ENCODE measurements at regions not wholly inside any gene's neighbourhood (a gene's known extent, or its start where the extent isn't known, plus 50 kb on each side); places are given as distances from the start of the nearest gene placed in this dataset.
"Not testable (repeated sequence)": the region's sequence is repeated elsewhere in the genome, so short reads cannot be mapped to it uniquely, and the experiment has no call there.

DNA sequence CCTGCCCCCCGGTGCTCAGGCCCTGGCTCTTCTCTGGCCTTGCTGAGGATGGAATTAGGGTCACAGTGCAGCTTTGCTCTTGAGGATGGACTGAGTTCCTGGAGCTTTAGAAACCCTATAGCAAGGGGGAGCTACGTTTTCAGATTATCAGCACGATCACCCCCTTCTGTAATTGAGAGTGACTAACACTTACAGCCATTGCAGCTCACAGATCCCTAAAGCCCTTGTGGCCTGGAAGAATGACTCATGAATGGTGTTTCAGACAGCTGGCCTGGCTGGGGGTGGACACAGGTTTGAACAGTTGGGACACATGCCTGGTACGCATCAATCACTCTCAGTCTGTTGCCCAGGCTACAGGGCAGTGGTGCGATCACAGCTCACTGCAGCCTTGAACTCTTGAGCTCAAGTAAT, 79.7 kb upstream of the IGFBP5 start:
- no peak for DNase-seq (ENCODE audit: low read depth in 2 of 2)

DNA sequence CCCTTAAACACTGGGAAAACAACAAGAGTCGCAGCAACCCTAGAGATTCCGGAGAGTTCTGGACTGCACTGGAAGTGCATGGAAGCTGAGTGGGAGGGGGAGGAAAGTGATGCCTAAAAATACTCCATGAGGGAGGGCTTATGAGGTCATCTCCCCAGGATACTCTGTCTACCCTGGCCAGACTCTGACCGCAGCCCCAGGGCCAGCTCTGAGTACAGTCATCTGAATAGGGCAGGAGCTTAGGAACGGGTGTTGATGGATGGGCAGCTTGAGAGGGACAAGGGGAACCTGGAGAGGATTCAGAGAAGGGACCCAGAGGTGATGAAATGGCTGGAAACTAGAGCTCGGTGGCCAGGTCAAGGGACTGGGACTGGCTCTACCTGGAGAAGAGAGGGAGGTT, 79.3 kb upstream of the IGFBP5 start:
- no peak for DNase-seq (ENCODE audit: low read depth in 2 of 2)

DNA sequence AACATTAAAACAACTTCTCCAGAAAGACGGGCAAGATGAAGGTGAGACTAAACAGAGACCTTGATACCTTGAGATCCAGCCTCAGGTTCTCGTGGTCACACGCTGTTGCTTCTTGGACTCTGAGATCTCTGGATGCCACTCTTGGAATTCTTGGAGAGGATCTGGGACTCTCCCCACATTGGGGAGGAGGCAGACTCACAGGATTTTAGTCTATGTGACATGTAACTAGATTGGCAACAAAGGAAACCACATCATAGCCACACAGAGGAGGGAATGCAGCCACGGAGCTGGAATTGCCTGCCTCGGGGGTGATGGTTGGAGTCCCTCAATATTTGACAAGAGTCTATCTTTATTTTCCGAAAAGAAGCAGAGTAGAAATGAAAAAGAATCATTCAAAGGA, 78.8 kb upstream of the IGFBP5 start:
- DNase-seq (ENCODE audit: low read depth in 2 of 2), result no peak

DNA sequence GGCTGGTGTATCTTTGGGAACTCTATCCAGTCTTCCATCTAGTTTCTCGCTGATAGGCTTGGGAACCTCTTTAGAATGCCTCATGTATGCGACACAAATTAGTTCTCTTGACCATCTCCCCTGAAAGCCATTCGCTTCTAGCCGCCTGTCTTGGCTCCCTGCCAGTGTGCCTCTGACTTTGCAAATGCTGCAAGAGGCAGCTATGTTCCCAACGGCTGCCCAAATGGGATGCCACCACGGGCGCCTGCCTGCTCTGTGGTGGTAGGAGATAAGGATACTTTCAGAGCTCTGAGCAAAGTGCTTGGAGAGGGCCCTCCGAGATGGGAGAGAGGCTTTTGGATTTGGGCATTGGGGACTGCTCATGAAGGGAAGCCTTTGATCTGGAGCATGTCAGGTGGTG, 77.7 kb upstream of the IGFBP5 start:
- no peak for DNase-seq (ENCODE audit: low read depth in 2 of 2)

DNA sequence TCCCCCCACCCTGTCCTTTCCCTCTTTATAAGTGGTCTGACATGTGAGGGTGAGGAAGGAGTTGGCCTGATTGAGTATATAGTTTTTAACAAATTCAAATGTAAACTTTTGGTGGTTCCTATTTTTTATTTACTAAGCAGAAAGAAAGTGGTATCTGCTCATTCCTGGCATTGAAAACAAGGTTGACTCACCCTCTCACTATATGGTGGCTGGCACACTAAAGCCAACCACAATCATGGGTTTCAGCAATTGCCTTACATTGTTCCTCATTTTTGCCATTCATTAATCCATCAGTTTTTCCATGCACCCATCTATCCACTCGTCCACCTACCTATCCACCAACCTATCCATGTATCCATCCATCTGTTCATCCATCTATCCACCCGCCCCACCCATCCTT, 75.4 kb upstream of the IGFBP5 start:
- DNase-seq (ENCODE audit: low read depth in 2 of 2), result no peak

DNA sequence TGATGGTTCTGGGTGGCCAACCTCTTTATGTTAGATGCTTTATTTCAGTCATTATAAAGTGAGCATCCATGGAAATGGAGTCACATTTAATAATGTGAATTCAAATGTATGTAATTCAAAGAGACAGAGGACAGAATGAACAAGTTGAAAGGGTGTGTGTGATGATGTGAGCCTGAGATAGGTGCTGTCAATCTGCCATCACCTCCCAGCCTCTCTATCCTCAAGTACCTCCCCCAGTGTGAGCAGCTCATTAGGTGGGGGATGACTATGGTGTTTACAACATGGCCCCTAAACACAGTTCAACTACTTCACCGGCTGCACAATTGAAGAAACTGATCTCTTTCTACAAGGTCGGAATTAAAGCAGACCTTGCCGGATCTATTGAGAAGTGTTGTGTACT, 74.7 kb upstream of the IGFBP5 start:
- no peak for DNase-seq (ENCODE audit: low read depth in 2 of 2)

DNA sequence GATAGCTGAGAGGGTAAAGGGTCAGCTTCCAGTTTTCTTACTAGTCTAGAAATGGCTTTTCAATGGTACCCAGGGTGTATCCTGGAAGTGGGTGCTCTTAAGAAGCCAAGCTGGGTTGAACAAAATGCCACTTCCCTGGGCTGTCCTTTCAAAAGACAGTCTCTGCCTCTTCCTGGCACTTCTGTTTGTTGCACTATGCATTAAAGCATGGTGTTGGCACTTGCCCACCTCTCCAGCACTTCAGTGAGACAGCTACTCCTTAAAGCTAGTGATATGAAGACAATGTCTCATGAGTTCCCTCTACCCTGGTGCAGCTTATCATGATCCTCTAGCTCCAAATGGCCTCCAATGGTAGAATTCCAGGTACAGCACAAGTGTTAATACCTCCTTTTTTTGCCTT, 74.3 kb upstream of the IGFBP5 start:
- DNase-seq (ENCODE audit: low read depth in 2 of 2), result no peak

DNA sequence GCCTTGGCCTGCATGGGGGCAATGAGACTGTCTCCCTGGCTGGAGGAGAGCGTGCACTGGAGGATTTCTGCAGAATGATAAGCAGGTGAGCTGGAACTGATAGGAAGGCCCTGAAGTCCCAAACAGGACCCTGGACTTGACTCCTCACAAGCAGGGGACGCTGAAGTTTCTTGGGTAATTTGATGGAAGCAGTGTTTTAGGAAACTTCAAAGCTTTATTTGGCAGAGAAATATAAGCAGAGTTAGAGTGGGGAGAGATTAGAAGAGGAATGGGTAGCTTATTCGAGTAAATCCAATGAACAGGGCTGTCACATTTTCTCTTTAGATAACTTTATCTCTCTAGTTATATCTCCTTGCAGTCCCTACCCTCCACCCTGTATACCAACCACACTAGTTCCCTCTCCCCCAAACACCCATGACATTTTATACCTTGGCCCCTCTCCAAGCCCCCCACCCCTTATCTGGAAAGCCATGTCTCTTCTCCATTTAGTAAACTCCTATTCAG, 73.6 kb upstream of the IGFBP5 start:
- no peak for DNase-seq (ENCODE audit: low read depth in 2 of 2)

DNA sequence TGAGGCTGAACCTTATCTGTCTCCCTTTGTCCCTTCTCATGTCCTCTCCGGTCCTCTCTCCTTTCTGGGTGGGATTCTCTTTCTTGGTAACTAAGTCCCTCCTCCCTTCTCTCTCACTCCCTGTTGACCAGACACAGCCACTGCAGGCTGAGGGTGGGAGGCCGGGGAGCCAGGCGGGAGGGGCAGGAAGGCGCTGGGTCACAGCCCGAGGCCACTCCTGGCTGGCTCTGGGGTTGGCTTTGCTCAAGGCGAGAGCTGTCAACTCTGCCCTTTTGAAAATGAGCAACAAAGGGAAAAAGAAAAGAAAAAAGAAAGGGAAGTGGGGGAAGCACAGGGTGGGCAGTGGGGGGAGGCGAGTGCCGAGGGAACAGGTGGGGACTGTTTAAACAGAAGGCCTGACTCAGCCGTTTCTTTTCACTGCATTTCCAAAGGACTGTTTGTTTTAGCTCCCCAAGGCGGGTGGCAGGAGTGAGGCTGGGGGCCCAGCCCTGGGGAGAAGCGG, 70.5 kb upstream of the IGFBP5 start:
- DNase-seq (ENCODE audit: low read depth in 2 of 2), result no peak

DNA sequence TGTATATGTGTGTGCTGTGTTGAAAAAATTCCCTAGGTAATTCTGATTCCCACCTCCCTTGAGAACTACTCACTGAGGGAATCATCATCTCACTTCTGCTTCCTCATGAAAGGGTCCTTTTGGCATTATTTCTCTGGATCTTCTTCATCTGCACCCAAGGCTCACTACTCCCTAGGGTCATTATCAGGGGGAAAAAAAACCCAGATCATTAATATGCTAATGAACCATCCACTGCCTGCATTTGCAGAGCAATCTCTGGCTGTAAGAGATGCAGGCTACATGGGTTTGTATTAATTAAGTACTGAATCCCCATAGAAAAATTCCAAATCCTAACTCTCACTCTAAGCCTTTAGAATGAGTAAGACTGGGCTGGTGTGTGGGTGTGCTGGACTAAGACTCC, 68.0 kb upstream of the IGFBP5 start:
- DNase-seq (ENCODE audit: low read depth in 2 of 2), result no peak

DNA sequence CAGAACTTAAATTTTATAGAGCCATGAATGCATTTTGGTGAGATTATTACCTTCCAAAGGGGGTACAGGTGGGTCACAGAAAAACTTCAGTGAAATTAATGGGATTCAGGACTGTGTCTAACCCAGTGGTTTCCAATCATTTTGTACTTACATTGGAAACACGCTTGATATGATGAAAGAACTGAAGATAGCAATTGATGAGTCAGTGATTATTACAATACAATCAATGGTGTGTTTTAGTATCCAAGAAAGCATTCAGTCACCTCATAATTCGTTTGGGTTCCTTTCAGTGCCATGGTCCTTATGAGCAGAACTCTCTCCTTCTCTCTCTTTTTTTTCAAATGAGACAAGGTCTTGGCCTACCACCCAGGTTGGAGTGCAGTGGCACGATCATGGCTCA, 66.5 kb upstream of the IGFBP5 start:
- no peak for DNase-seq (ENCODE audit: low read depth in 2 of 2)

DNA sequence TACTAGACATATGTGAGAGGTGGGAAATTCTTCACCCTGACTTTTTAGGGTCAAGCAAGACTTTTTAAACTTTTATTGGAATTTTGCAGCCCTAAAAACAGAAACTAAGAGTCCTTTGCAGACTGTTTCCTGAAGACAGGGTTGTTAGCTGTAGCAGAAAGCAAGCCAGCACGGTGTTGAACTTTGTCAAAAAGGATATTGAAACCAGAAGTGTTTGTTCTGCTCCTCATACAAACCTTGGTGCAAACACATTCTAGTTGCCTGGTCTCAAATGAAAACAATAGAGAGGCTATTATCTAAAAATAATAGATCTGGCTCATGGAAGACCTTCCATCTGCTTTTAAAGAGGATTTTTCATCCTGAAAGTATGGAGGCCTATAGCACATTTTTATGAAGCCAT, 65.8 kb upstream of the IGFBP5 start:
- DNase-seq (ENCODE audit: low read depth in 2 of 2), result no peak

DNA sequence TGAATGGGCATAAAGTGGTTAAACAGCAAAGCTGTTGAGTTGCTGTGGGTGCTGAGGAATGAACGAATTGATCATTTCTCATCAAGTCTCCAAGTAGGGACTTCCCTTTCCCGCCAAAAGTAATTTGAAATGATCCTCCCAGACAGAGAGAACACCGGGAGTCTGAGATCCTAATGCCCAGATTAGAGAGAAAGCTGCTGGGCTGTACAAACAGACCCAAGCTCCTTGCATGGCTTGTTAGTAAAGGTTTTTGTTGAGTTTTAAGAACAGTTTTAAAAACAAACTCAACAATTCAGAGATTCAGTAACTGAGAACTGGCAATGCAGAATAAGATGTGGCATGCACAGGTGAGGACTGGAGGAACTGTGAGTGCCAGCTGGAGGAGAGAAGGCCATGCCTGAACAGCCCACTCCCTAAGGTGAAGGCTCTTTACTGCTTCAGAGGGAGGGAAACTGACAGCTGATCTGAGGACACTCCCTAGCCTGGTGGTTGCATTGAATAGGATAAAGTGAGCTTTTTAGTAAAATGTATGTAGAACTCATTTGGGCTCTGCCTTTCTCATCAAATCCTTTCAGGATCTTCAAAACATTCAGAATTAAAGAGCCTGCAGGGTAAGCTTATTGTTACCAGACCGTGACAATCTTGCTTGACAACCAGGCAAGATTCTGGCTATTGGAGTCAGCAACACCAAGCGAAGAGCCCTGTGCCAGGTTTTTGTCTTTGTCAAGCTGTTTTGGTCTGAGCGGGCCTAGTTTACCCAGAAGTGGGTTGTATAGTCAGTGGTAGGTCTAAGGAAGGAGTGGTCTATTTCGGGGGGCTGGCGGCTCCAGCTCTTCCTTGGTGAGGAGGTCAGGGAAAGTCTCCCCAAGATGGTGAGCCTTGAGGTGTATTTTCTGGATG, 63.2 kb upstream of the IGFBP5 start:
- DNase-seq (ENCODE audit: low read depth in 2 of 2), result no peak

DNA sequence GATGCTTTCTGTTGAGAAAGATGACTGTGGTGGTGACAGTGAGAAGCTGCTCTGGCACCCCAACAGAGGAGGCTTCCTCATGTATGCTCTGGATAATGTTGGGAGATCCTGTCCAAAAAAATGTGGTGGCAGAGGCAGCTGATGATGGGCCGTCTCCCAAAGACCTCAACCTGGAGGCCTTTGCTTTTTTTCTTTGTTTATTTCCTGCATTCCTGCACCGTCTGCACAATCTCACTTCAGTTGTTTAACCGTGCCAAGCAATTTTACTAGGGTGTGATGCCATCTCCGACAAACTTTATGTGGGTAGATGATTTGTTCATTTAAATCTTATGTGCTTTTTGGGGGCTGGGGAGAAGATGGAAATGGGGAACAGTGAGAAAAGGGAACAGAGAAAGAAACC, 62.2 kb upstream of the IGFBP5 start:
- DNase-seq (ENCODE audit: low read depth in 2 of 2), result no peak

DNA sequence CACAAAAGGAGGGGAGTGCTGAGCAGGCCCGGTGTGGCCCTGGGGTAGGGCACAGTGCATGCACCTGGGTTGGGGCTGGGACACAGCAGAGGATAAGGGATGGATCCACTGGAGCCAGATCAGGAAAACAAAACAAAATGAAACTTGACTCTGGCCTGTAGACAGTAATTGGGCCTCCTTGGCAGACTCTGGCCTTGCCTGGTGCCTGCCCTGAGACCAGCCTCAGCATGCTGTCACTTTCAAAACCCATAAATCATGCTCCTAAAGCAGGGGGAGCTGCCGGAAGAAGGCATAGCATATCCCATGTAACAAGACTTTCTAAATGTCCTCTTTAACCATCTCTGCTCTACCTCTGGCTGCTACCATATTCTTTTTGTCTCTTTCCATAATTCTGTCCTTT, 61.1 kb upstream of the IGFBP5 start:
- DNase-seq (ENCODE audit: low read depth in 2 of 2), result no peak

DNA sequence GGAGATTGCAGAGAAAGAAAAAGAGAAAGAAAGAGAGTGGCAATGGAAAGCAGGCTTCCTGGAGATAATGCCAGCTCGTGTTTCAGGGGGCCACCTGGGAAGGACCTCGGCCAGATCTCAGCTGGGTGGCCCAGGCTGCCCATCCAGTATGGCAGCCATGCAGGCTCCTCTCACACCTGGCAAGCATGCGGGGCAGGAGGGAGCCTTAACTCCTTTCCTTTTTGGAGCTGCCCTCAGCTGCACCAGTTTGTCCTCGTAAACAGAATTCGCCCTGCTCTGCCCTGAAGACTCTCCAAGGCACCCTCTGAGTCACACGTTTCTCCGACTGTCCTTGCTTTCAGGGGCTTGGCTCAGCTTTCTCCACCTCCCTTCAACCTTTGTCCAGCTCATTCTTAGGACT, 59.5 kb upstream of the IGFBP5 start:
- DNase-seq (ENCODE audit: low read depth in 2 of 2), result no peak

DNA sequence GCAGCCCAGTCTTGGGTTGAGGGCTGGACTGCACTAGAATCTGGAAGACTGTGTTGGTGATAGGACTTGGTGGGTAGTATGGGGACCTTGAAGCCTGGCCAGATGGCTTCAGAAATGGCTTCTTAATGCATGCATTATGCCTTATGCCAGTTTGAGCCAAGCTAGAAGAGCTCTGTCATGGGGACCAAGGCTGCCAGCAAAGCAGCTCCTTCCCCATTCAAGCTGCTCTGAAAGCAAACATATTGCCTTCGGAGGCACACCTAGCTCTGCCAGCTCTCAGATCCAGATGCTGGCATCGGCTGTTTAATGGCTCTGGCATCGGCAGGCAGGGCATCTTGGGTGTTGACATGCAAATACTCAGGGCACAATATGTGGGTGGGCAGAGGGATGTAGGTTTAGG, 59.0 kb upstream of the IGFBP5 start:
- DNase-seq (ENCODE audit: low read depth in 2 of 2), result no peak

DNA sequence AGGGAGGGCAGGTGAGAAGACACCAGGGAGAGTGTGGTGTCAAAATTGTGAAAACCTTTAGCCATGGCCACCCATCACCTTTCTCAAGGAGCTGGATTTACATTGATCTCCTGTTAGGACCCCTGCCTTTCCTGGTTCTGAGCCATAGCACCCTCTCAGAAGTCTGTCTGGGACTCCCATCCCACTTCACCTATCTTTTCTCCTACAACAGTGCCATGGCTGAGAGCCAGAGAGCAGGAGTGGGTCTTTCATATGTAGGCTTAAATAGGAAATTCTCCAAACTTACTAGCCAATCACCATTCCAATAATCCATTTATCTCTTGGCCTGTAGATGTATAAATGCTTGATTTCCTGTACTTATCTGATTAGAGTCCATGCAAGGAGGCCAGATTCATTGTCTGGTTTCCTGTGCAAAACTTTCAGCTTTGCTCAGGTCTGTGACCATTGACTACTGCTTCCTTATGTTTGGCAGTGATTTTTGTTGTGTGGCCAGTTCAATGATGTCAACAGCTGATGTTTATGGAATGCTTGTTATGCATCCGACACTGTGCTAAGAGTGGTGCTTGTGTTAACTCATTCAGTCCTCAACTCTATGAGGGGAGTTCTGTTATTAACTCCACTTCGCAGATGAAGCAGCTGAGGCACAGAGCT, 57.6 kb upstream of the IGFBP5 start:
- DNase-seq (ENCODE audit: low read depth in 2 of 2), result no peak

DNA sequence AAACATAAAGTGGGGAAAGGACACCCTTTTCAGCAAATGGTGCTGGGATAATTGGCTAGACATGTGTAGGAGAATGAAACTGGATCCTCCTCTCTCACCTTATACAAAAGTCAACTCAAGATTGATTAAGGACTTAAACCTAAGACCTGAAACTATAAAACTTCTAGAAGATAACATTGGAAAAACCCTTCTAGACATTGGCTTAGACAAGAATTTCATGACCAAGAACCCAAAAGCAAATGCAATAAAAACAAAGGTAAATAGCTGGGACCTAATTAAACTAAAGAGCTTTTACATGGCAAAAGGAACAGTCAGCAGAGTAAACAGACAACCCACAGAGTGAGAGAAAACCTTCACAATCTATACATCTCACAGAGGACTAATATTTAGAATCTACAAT, 55.4 kb upstream of the IGFBP5 start:
- DNase-seq (ENCODE audit: low read depth in 2 of 2), result not testable (repeated sequence)

DNA sequence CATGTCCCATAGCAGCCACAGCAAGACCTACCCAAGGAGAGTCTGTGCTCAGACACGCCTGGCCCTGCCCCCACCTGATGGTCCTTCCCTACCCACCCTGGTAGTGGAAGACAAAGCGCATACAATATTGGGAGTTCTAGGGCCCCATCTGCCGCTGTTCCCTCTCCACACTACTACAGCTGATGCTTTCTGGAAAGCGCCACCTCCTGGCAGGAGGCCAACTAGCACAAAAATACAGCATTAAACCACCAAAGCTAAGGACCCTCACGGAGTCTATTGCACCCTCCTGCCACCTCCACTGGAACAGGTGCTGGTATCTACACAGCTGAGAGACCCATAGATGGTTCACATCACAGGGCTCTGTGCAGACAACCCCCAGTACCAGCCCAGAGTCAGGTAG, 50.9 kb upstream of the IGFBP5 start:
- DNase-seq (ENCODE audit: low read depth in 2 of 2), result not testable (repeated sequence)

DNA sequence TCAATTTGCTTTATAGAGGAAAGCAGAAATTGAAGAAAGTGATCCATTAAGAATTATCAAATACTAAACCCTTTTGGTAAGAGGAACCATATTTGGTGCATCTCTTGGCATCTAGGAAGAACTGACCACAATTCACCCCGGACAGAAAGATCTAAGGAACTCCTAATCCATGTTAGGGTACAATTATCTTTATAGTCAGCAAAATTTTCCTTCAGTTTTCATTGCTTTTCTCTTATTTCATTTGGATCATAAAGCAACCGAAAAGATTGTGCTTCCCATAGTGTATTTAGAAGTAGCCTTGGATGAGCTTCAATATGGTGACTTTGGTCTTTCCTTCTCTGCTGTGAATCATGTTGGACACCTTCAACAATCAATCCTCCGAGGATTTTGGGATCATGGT, 50.1 kb upstream of the IGFBP5 start:
- DNase-seq (ENCODE audit: low read depth in 2 of 2), result no peak

Measured in stimulated activated CD4-positive, alpha-beta T cell treated with anti-CD3 and anti-CD28 coated beads, Interleukin-12 subunit alpha, Interleukin-12 subunit beta, amount 100 ng/mL, for 24 hours (primary cell).